IPS-NIHi11 (cell line): ENCODE measurements at regions not wholly inside any gene's neighbourhood (a gene's known extent, or its start where the extent isn't known, plus 50 kb on each side); places are given as distances from the start of the nearest gene placed in this dataset.

ENCODE experiments used
- DNase-seq: peaks from one replicate; pipeline ENCODE4 v3.0.0; 2012; ENCODE audit warnings: mixed read lengths, low spot score

GRCh38 chr18:44134447-44134846, 546.2 kb upstream of the SETBP1 start:
- no peak for DNase-seq

- no peak for DNase-seq
These were observed 544.9 kb upstream of the SETBP1 start for GRCh38 chr18:44135741-44136140.

- no peak for DNase-seq
These were observed 544.4 kb upstream of the SETBP1 start for GRCh38 chr18:44136326-44136725.

- no peak for DNase-seq
These were observed 537.6 kb upstream of the SETBP1 start for GRCh38 chr18:44143072-44143471.

DNA sequence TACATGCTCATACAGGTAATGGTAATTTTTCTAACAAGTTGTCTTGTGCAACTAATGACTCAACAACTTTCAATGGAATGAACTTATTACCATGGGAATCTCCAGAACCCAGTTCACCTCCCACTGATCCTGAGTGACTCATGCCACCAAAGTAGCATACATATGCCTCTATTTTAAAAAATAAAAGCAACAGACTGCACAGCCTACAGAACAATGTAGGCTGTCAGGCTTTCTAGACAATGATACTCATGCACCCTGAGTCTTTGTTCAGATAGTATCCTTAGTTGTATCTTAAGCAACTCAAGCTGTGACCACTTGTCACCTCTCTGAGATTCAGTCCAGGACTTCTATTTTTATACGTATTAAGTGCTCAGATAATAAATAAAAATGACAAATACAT, 531.0 kb upstream of the SETBP1 start:
- no peak for DNase-seq

- DNase-seq, result no peak
These were observed 526.7 kb upstream of the SETBP1 start for GRCh38 chr18:44153981-44154380.

- no peak for DNase-seq
These were observed 524.6 kb upstream of the SETBP1 start for GRCh38 chr18:44156126-44156525.

DNA sequence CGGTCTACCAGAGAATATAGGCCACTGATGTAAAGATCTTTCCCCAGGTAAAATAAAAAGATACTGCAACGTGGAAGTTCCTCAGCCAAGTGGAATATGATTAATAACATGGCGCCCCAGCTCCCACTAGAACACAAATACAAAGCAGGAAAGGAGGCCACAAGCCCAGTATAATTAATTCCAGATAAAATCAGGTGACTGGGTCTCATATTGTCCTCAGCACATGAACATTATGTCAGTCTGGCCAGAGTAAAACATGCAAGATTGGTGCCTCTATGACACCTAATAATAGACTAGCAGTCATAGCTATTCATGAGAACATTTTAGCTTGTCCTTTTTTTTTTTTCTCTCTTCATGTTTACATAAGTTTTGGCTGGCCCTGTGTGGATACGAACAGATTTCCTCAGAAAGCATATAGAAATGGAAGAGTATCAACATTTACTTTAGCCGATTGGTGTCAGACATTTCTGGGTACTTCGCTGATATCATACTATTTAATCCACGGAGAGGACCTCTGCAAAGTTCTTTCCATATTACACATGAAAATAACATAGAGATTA, 523.8 kb upstream of the SETBP1 start:
- DNase-seq, result no peak

DNA sequence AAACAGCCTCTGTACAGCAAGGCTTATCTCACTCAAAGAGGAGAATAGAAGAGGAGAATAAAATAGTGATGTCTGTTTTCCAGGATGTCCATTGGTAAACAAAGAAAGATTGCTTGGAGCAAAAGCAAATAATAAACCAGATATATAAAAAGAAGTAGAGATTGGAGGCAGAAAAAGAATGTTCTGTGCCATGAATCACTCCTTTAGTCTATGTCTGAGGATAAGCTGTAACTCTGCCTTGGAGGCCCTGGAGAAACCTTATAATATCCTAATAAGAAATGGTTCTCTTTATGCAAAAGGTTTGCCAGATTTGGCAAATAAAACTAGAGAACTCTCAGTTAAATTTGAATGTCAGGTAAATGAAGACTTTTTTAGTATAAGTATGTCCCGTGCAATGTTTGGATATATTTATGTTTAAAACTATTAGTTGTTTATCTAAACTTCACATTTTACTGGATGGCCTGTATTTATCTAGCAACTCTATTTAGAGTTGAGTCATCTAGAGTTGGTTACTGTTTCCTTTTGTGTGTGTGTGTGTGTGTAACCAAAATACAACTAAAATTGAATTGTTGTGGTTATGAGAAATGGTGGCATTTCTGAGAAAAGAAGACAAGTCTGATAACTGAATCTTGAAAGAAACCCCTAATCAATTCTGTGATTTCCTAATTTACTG, 510.3 kb upstream of the SETBP1 start:
- no peak for DNase-seq

- DNase-seq, result no peak
These were observed 509.4 kb upstream of the SETBP1 start for GRCh38 chr18:44171301-44171700.

GRCh38 chr18:44175891-44176290, 504.8 kb upstream of the SETBP1 start:
- DNase-seq, result no peak

GRCh38 chr18:44178476-44178875, 502.2 kb upstream of the SETBP1 start:
- DNase-seq, result no peak

- no peak for DNase-seq
These were observed 501.0 kb upstream of the SETBP1 start for GRCh38 chr18:44179693-44180092.

DNA sequence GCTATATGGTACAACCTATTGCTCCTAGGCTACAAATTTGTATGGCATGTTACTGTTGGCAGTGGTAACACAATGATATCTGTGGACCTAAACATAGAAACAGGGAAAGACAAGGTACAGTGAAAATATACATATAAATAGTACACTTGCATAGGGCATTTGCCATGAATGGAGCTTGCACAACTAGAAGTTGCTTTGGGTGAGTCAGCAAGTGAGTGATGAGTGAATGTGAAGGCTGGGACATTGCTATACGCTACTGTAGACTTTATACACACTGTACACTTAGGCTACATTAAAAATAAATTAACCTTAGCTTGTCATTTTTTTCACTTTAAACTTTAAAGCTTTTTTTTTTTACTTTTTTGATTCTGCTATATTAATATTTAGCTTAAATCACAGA, 500.0 kb upstream of the SETBP1 start:
- no peak for DNase-seq

DNA sequence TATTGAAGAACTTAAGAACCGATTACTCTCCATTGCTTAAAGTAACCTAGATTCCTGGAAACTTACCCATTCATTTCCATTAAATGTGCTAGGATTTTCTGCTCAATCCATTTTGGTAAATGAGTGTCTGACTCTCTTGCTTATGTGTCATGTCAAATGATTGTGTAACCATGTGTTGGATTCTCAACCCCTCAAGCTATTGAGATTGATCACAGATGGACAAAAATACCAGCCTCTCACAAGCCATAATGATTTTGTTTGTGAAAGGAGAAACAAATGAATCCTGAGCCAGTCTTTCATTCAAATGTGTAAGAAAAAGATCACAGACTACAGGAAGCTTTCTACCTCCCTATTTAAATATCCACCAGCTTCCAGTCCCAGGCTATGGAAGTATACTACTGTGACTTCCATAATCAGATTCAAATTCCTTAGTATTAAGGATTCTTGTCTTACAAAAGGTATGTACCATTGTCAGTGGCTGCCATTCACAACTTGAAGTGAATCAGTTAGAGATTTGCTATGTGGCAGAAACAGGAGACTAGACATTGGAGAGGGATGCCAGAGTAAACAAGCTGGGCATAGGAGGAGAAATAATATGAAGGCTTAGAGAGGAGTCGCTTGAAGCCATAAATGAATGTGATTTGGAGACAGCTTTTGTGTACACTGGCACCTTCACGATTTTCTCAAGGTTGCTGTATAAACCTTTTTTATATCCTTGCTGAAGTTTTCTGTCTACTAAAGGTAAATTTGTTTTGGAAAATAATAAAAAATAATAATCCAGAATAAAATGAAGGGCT, 498.5 kb upstream of the SETBP1 start:
- no peak for DNase-seq

- DNase-seq, result no peak
These were observed 494.7 kb upstream of the SETBP1 start for GRCh38 chr18:44186001-44186400.

DNA sequence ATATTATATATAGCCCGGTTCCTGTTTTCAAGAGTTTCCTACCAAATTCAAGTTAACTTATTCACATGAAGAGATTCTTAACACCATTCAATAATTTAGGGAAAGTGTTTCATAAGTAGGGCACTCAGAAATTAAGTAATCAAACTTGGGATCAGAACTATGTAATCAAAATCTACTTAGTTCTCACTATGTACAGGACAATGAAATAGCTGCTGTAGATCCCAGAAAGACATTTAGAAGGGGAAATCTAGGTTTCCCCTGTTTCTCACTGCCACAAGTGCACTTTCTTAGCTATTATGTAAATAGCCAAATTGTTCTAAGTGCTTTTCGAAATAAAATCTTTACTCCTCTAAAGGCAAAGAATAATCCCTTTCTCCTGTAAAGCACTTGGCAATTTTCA, 493.6 kb upstream of the SETBP1 start:
- no peak for DNase-seq

GRCh38 chr18:44195394-44196140, 485.1 kb upstream of the SETBP1 start:
- DNase-seq, result no peak

- DNase-seq, result no peak
These were observed 482.7 kb upstream of the SETBP1 start for GRCh38 chr18:44197832-44198611.

DNA sequence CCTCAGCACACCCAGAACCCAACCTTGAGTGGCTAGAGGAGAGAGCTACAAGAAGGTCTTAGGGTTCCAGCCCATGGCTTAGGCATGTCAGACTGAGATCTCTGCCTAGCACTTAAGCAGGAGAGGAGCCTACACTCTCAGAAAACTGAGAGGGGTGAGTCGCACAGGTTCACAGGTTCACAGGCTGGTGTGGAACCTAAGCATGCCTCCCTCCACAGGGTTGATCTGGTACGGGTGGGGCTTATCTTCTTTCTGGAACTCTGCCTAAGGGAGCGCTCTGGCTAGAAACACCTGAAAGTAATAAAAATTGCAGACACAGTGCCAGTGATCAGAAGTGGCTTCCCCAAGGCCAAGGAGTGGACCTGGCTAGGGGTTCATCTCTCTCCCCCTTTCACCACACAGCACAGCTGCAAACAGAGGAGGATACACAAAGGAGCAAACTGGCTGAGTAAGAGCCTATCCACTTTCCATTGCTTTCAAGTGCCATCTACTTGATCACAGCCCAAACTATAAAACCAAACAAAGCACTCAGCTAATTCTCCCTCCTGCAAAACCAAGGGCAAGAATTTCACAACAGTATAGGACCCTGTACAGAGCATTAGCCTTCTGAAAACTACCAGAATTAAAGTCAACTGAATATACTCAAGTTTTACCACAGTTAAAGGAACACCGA, 481.9 kb upstream of the SETBP1 start:
- DNase-seq, result no peak

DNA sequence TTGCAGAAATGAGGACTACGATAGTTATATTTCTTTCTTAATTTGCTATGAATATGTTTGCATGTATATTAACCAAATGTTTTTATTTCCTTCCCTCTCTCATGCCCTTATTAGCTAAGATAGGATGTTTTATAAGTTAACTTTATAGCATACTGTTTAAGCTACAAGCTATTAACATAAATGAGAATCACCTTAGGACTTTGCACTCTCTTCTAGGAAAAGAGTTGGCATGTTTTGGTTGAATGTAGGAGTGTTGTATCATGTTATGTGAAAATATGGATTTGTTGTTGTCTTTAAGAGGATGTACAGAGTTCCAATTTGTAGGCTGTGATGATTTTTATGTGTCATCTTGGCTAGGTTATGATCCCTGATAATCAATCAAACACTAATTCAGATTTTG, 467.4 kb upstream of the SETBP1 start:
- no peak for DNase-seq
